ENCODE measurements at regions not wholly inside any gene's neighbourhood (a gene's known extent, or its start where the extent isn't known, plus 50 kb on each side); places are given as distances from the start of the nearest gene placed in this dataset.

- TF ChIP-seq CTCF (CRISPR knock-in tag; IDR thresholded peaks at IDR 0.05): no peak
- no peak for TF ChIP-seq PRDM10 (CRISPR knock-in tag; IDR thresholded peaks at IDR 0.05; ENCODE audit: low read depth)
- TF ChIP-seq CHD2 (IDR thresholded peaks at IDR 0.05; ENCODE audit: low read depth, low read length): no peak
- no peak for TF ChIP-seq MYC (CRISPR knock-in tag; IDR thresholded peaks at IDR 0.05; ENCODE audit: borderline replicate concordance)
- TF ChIP-seq ARNTL (CRISPR knock-in tag; IDR thresholded peaks at IDR 0.05): no peak
- no peak for TF ChIP-seq SIN3A (IDR thresholded peaks at IDR 0.05; ENCODE audit: borderline replicate concordance, low read depth, low read length)
- no peak for TF ChIP-seq ZSCAN29 (CRISPR knock-in tag; conservative IDR thresholded peaks at IDR 0.05)
- TF ChIP-seq MXD4 (CRISPR knock-in tag; IDR thresholded peaks at IDR 0.05): no peak
- no peak for TF ChIP-seq HMGXB4 (CRISPR knock-in tag; IDR thresholded peaks at IDR 0.05; ENCODE audit: borderline replicate concordance in 1 of 2, low read depth in 1 of 2)
- TF ChIP-seq POLR2AphosphoS5 (IDR thresholded peaks at IDR 0.05; ENCODE audit: low read depth, low read length): no peak
These were observed 347.3 kb upstream of the CDH11 start for GRCh38 chr16:65469116-65469515.
